HCT116 (cell line): ENCODE measurements at regions not wholly inside any gene's neighbourhood (a gene's known extent, or its start where the extent isn't known, plus 50 kb on each side); places are given as distances from the start of the nearest gene placed in this dataset.

ENCODE experiments used
- CEBPB ChIP-seq: IDR thresholded peaks from 2 replicates; pipeline ENCODE4 v1.6.1; 2012; ENCODE audit warnings: low read depth
- EGR1 ChIP-seq: IDR thresholded peaks from 2 replicates; pipeline ENCODE4 v1.6.1; 2012; ENCODE audit warnings: low read depth
- ELF1 ChIP-seq: IDR thresholded peaks from 2 replicates; pipeline ENCODE4 v1.6.1; 2012; ENCODE audit warnings: low read depth, borderline replicate concordance
- RAD21 ChIP-seq: IDR thresholded peaks from 2 replicates; pipeline ENCODE4 v1.6.1; 2012; ENCODE audit warnings: low read depth, mild to moderate bottlenecking
- YY1 ChIP-seq: IDR thresholded peaks from 2 replicates; pipeline ENCODE4 v1.6.1; 2011; ENCODE audit warnings: low read length, low read depth, moderate library complexity, mild to moderate bottlenecking; ENCODE audit not compliant: insufficient replicate concordance; ENCODE audit errors: extremely low read depth
- TF ChIP-seq, protein P1 (sequence below), 3 experiments: fragments of 200-600 bp in 1 of 3; sonication (generic) in 1 of 3; IDR thresholded peaks in 2 of 3; conservative IDR thresholded peaks in 1 of 3; 2 replicates each; pipeline ENCODE4 v1.5.1; 2012 to 2017; ENCODE audit warnings: low read depth in 2 of 3, low read length in 2 of 3, antibody characterized with exemption in 1 of 3, borderline replicate concordance in 1 of 3, control low read depth in 1 of 3, mild to moderate bottlenecking in 1 of 3, mixed read lengths in 1 of 3, mixed run types in 1 of 3, moderate library complexity in 1 of 3; ENCODE audit not compliant: insufficient read depth in 1 of 3
- TF ChIP-seq, protein P2 (sequence below): IDR thresholded peaks from 2 replicates; pipeline ENCODE4 v1.6.1; 2011; ENCODE audit warnings: mild to moderate bottlenecking, low read length, moderate library complexity; ENCODE audit not compliant: insufficient replicate concordance; ENCODE audit errors: extremely low read depth

DNA sequence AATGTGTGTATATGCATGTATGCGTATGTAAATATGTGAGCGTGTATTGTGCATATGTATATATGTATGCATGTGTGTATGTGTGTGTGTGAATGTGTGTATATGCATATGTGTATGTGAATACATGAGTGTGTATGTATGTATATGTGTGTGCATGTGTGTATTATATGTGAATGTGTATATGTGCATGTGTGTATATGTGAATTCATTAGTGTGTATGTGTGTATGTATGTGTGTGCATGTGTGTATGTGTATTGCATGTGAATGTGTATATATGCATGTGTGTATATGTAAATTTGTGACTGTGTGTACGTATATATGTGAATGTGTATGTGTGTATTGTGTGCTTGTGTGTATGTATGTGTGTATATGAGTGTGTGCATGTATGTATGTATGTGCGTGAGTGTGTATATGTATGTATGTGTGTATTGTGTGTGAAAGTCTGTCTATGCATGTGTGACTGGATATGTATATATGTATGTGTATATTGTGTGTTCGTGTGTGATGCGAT is 455.9 kb downstream of the TYW1 start:
- TF ChIP-seq, protein P1, sequence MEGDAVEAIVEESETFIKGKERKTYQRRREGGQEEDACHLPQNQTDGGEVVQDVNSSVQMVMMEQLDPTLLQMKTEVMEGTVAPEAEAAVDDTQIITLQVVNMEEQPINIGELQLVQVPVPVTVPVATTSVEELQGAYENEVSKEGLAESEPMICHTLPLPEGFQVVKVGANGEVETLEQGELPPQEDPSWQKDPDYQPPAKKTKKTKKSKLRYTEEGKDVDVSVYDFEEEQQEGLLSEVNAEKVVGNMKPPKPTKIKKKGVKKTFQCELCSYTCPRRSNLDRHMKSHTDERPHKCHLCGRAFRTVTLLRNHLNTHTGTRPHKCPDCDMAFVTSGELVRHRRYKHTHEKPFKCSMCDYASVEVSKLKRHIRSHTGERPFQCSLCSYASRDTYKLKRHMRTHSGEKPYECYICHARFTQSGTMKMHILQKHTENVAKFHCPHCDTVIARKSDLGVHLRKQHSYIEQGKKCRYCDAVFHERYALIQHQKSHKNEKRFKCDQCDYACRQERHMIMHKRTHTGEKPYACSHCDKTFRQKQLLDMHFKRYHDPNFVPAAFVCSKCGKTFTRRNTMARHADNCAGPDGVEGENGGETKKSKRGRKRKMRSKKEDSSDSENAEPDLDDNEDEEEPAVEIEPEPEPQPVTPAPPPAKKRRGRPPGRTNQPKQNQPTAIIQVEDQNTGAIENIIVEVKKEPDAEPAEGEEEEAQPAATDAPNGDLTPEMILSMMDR (IDR thresholded peaks at IDR 0.05 in 2 of 3, conservative IDR thresholded peaks at IDR 0.05 in 1 of 3; ENCODE audit: borderline replicate concordance in 1 of 3, insufficient read depth in 1 of 3, low read depth in 2 of 3, low read length in 2 of 3): no peak
- no peak for TF ChIP-seq EGR1
- TF ChIP-seq CEBPB: no peak
- no peak for TF ChIP-seq RAD21
- TF ChIP-seq, protein P2, sequence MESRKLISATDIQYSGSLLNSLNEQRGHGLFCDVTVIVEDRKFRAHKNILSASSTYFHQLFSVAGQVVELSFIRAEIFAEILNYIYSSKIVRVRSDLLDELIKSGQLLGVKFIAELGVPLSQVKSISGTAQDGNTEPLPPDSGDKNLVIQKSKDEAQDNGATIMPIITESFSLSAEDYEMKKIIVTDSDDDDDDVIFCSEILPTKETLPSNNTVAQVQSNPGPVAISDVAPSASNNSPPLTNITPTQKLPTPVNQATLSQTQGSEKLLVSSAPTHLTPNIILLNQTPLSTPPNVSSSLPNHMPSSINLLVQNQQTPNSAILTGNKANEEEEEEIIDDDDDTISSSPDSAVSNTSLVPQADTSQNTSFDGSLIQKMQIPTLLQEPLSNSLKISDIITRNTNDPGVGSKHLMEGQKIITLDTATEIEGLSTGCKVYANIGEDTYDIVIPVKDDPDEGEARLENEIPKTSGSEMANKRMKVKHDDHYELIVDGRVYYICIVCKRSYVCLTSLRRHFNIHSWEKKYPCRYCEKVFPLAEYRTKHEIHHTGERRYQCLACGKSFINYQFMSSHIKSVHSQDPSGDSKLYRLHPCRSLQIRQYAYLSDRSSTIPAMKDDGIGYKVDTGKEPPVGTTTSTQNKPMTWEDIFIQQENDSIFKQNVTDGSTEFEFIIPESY: no peak
- no peak for TF ChIP-seq YY1
- TF ChIP-seq ELF1: no peak
